Aorta (tissue), 5 donors: ENCODE measurements at regions not wholly inside any gene's neighbourhood (a gene's known extent, or its start where the extent isn't known, plus 50 kb on each side); places are given as distances from the start of the nearest gene placed in this dataset.
"Not testable (repeated sequence)": the region's sequence is repeated elsewhere in the genome, so short reads cannot be mapped to it uniquely, and the experiment has no call there.

Source experiments
- ATAC-seq: fragments of 200-7000 bp; cut with Tn5 transposase; one replicate; pipeline ENCODE4 v1.9.1; 2022; ENCODE audit warnings: moderate library complexity; ENCODE audit not compliant: low FRiP score
- DNase-seq, 2 donors: peaks; one replicate each; pipeline ENCODE4 v3.0.0-alpha.2; 2020
- H3K27ac ChIP-seq, 2 donors: one replicate each; pipeline ENCODE4 v1.5.1; 2013; ENCODE audit warnings: low read length in 2 of 2, mild to moderate bottlenecking in 2 of 2, moderate library complexity in 2 of 2, control low read depth in 1 of 2, inconsistent platforms in 1 of 2, low read depth in 1 of 2
- H3K27me3 ChIP-seq, 2 donors: one replicate each; pipeline ENCODE4 v1.6.1; 2013; ENCODE audit warnings: control low read depth in 1 of 2, low read length in 1 of 2, mild to moderate bottlenecking in 1 of 2, moderate library complexity in 1 of 2; ENCODE audit not compliant: insufficient read depth in 2 of 2, control insufficient read depth in 1 of 2
- H3K36me3 ChIP-seq, 2 donors: one replicate each; pipeline ENCODE4 v1.6.1; 2013; ENCODE audit warnings: control low read depth in 1 of 2, low read length in 1 of 2, mild to moderate bottlenecking in 1 of 2; ENCODE audit not compliant: insufficient read depth in 2 of 2, control insufficient read depth in 1 of 2
- H3K4me1 ChIP-seq, 2 donors: one replicate each; pipeline ENCODE4 v1.6.1; 2013; ENCODE audit warnings: low read length in 2 of 2, control low read depth in 1 of 2, mild to moderate bottlenecking in 1 of 2, moderate library complexity in 1 of 2; ENCODE audit not compliant: insufficient read depth in 2 of 2, control insufficient read depth in 1 of 2
- H3K4me3 ChIP-seq, 2 donors: one replicate each; pipeline ENCODE4 v1.5.1; 2013; ENCODE audit warnings: low read length in 2 of 2, control low read depth in 1 of 2, mild to moderate bottlenecking in 1 of 2
- H3K9me3 ChIP-seq: one replicate; pipeline ENCODE4 v1.6.1; 2013; ENCODE audit warnings: mild to moderate bottlenecking, low read length; ENCODE audit not compliant: control insufficient read depth
- WGBS, 2 donors: extraction: QIAGEN DNeasy Blood & Tissue Kit; methylation state at CpG; one replicate each; pipeline ENCODE4 v1.1.7; 2013; 5-methylcytosine and 5-hydroxymethylcytosine counted together
- intact Hi-C, 2 donors: fragments of 100-400 bp; cut with DNase I; formaldehyde crosslinking; loops; one replicate each; pipeline versions ENCODE4 v1.14.2 to v1.15.0; 2022
- donor health status: healthy with polysubstance abuse.
- donor health status: Bipolar disorder and iron deficiency.
- donor health status: DM: no; HTN: no; CAD: no.
- donor health status: DM: no; HTN: no; CAD: no.
- donor health status: DM: yes; HTN: yes; CAD: no.

GRCh38 chr1:234769284-234769985 lies 159.5 kb upstream of the IRF2BP2 start:
- Histone ChIP-seq H3K4me1 (no peaks in the 10 kb centered on the region), H3K9me3 (no peaks in the 10 kb centered on the region), H3K27ac (no peak overlapping the region), H3K27me3 (no peaks in the 10 kb centered on the region), H3K36me3 (no peaks in the 10 kb centered on the region), H3K4me3 (no peak overlapping the region)
- WGBS, 2 donors: 95% methylated on average over 13 of the region's 13 CpGs
- intact Hi-C loops: no loop called here
- no peak for DNase-seq
- ATAC-seq: no peak

- intact Hi-C loops: no loop called here
- Histone ChIP-seq H3K27ac (no peak overlapping the region), H3K4me3 (no peak overlapping the region), H3K27me3 (no peaks in the 10 kb centered on the region), H3K4me1 (no peaks in the 10 kb centered on the region), H3K36me3 (no peaks in the 10 kb centered on the region), H3K9me3 (no peaks in the 10 kb centered on the region)
- 95 to 98% methylated on average over 16 of the region's 16 CpGs for WGBS, 2 donors
- DNase-seq (no peak), ATAC-seq (no peak)
These were observed 158.7 kb upstream of the IRF2BP2 start for GRCh38 chr1:234768569-234769283.

- no peaks in the 10 kb centered on the region for H3K36me3 ChIP-seq
- intact Hi-C loops: no loop called here
- no peak overlapping the region for H3K27ac ChIP-seq
- H3K9me3 ChIP-seq: no peaks in the 10 kb centered on the region
- no peaks in the 10 kb centered on the region for H3K27me3 ChIP-seq
- 94 to 96% methylated on average over 5 of the region's 5 CpGs for WGBS, 2 donors
- no peak for ATAC-seq
- no peaks in the 10 kb centered on the region for H3K4me1 ChIP-seq
- no peak overlapping the region for H3K4me3 ChIP-seq
- no peak for DNase-seq
These were observed 158.2 kb upstream of the IRF2BP2 start for GRCh38 chr1:234768171-234768568.

- Histone ChIP-seq H3K36me3 (no peaks in the 10 kb centered on the region), H3K27ac (no peak overlapping the region), H3K9me3 (no peaks in the 10 kb centered on the region), H3K4me3 (no peak overlapping the region), H3K4me1 (no peaks in the 10 kb centered on the region), H3K27me3 (no peaks in the 10 kb centered on the region)
- no peak for DNase-seq
- no peak for ATAC-seq
- intact Hi-C loops: no loop called here
- 99 to 100% methylated on average over 1 of the region's 1 CpG for WGBS, 2 donors
These were observed 155.7 kb upstream of the IRF2BP2 start for GRCh38 chr1:234765672-234766071.

GRCh38 chr1:234765181-234765580 lies 155.2 kb upstream of the IRF2BP2 start:
- Histone ChIP-seq H3K9me3 (no peaks in the 10 kb centered on the region), H3K27me3 (no peaks in the 10 kb centered on the region), H3K27ac (no peak overlapping the region), H3K4me3 (no peak overlapping the region), H3K4me1 (no peaks in the 10 kb centered on the region), H3K36me3 (no peaks in the 10 kb centered on the region)
- WGBS, 2 donors: 71 to 85% methylated on average over 4 of the region's 4 CpGs
- ATAC-seq: no peak
- no peak for DNase-seq
- intact Hi-C loops: no loop called here

- no peaks in the 10 kb centered on the region for H3K4me1 ChIP-seq
- ATAC-seq (no peak), DNase-seq (no peak)
- H3K9me3 ChIP-seq: no peaks in the 10 kb centered on the region
- no peak overlapping the region for H3K27ac ChIP-seq
- H3K27me3 ChIP-seq: no peaks in the 10 kb centered on the region
- H3K36me3 ChIP-seq: no peaks in the 10 kb centered on the region
- intact Hi-C loops: no loop called here
- H3K4me3 ChIP-seq: no peak overlapping the region
- WGBS, 2 donors: 92 to 93% methylated on average over 8 of the region's 8 CpGs
These were observed 153.9 kb upstream of the IRF2BP2 start for GRCh38 chr1:234763910-234764309.

GRCh38 chr1:234763367-234763766 lies 153.4 kb upstream of the IRF2BP2 start:
- intact Hi-C loops: no loop called here
- ATAC-seq (no peak), DNase-seq (no peak)
- WGBS, 2 donors: 73 to 80% methylated on average over 5 of the region's 5 CpGs
- no peaks in the 10 kb centered on the region for H3K27me3 ChIP-seq
- H3K36me3 ChIP-seq: no peaks in the 10 kb centered on the region
- no peak overlapping the region for H3K4me3 ChIP-seq
- H3K4me1 ChIP-seq: no peaks in the 10 kb centered on the region
- H3K27ac ChIP-seq: no peak overlapping the region
- no peaks in the 10 kb centered on the region for H3K9me3 ChIP-seq

- ATAC-seq, DNase-seq, H3K27me3 ChIP-seq, H3K4me3 ChIP-seq, H3K4me1 ChIP-seq, H3K9me3 ChIP-seq, H3K27ac ChIP-seq, H3K36me3 ChIP-seq, intact Hi-C loops: not testable (repeated sequence)
- 94 to 95% methylated on average over 5 of the region's 5 CpGs for WGBS, 2 donors
These were observed 152.1 kb upstream of the IRF2BP2 start for GRCh38 chr1:234762127-234762526.

GRCh38 chr1:234760303-234760723 lies 150.3 kb upstream of the IRF2BP2 start:
- no peak for ATAC-seq
- 80 to 83% methylated on average over 6 of the region's 6 CpGs for WGBS, 2 donors

More at GRCh38 chr1:234760303-234760723, 150.3 kb upstream of the IRF2BP2 start:
- DNase-seq: no peak
- Histone ChIP-seq H3K9me3 (no peaks in the 10 kb centered on the region), H3K36me3 (no peaks in the 10 kb centered on the region), H3K4me1 (no peaks in the 10 kb centered on the region), H3K27me3 (no peaks in the 10 kb centered on the region), H3K27ac (no peak overlapping the region), H3K4me3 (no peak overlapping the region)
- intact Hi-C loops: no loop called here
